Coronary artery (tissue), 2 donors: ENCODE measurements at regions not wholly inside any gene's neighbourhood (a gene's known extent, or its start where the extent isn't known, plus 50 kb on each side); places are given as distances from the start of the nearest gene placed in this dataset.
"Not testable (repeated sequence)": the region's sequence is repeated elsewhere in the genome, so short reads cannot be mapped to it uniquely, and the experiment has no call there.

Experiments
- DNase-seq: peaks from one replicate; pipeline ENCODE4 v3.0.0-alpha.2; 2017; ENCODE audit warnings: low spot score
- H3K27ac ChIP-seq, 2 donors: fragments of 200-600 bp; sonication (generic); one replicate each; pipeline ENCODE4 v1.5.1; 2016 to 2019
- H3K4me3 ChIP-seq: fragments of 200-600 bp; sonication (generic); 2 replicates; pipeline ENCODE4 v1.5.1; 2016; ENCODE audit warnings: mild to moderate bottlenecking, moderate library complexity
- CTCF ChIP-seq: fragments of 200-600 bp; sonication (generic); IDR thresholded peaks from one replicate; pipeline ENCODE4 v1.5.1; 2019; ENCODE audit warnings: antibody characterized with exemption

DNA sequence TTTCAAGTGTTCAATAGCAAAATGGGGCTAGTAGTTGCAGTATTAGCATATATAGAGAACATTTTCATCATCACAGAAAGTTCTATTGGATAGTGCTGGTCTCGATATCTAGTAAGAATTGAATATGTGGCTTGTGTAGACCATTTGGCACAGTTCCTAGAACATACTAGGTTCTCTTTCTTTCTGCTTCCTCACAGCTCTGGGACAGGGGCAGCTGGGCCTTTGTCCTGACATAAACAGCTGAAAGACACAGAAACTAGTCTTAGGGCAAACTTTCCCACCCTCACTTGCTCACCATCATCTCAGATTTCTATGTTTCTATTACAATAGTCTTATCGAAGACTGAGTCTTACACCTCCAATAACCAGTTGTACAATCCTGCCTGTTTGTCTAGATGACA, 63.7 kb upstream of the DLG1 start:
- Histone ChIP-seq H3K27ac (no peak overlapping the region), H3K4me3 (no peak overlapping the region)
- no peak for DNase-seq
- no peak for TF ChIP-seq CTCF

- H3K27ac ChIP-seq, DNase-seq, H3K4me3 ChIP-seq: not testable (repeated sequence)
Measured at GRCh38 chr3:197360095-197360494, 61.7 kb upstream of the DLG1 start.

GRCh38 chr3:197359476-197359875, 61.1 kb upstream of the DLG1 start:
- H3K27ac ChIP-seq, DNase-seq, H3K4me3 ChIP-seq: not testable (repeated sequence)

DNA sequence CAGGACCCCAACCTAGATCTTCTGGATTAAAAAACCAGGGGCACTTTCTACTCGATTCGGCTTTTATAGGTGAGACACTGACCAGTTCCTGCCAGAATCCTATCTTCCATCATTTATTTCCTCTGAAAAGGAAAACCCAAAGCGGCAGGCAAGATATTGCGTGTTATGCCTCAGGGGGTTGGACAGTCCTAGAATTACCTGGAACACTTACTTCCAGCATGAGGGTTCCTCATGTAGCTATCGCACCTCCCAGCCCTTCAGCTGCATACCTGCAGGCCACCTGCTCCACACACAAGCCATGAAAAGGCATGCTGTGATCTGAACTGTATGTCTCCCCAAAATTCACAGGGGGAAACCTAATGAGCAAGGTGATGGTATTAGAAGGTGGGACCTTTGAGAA, 58.3 kb upstream of the DLG1 start:
- H3K4me3 ChIP-seq, result peak overlapping the region; percentile 27
- DNase-seq, result no peak
- no peak overlapping the region for H3K27ac ChIP-seq
- TF ChIP-seq CTCF, result no peak

DNA sequence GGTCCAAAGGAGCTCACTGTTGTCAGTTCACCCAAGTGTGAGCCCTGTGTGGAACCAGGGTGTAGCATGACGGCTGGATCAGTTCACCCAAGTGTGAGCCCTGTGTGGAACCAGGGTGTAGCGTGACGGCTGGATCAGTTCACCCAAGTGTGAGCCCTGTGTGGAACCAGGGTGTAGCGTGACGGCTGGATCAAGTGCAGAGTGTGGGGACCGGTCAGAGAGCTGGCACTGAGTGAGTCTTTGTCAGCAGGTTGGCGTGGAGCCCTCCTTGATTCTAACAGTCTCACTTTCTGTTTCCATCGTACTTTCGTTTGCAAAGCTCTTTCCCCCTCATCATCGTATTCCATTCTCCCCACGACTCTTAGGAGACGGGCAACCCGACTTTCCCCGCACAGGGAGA, 57.9 kb upstream of the DLG1 start:
- no peak for TF ChIP-seq CTCF
- Histone ChIP-seq H3K4me3 (peak overlapping the region; percentile 27), H3K27ac (no peak overlapping the region)
- DNase-seq, result no peak

DNA sequence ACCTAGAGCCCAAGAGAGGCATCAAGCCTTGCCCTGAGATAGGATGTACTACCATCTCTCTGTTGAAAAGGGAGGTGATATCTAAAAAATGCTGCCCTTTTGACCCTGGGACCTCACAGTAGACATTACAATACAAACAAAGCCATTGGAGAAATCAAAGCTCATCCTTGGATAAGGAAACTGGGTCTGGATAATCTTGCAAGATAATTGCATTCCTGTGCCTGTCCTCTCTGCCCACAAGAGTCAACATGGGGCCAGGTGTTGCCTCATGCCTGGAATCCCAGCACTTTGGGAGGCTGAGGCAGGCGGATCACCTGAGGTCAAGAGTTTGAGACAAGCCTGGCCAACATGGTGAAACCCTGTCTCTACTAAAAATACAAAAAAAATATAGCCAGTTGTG, 57.3 kb upstream of the DLG1 start:
- TF ChIP-seq CTCF, result no peak
- no peak for DNase-seq
- Histone ChIP-seq H3K4me3 (no peak overlapping the region), H3K27ac (no peak overlapping the region)

DNA sequence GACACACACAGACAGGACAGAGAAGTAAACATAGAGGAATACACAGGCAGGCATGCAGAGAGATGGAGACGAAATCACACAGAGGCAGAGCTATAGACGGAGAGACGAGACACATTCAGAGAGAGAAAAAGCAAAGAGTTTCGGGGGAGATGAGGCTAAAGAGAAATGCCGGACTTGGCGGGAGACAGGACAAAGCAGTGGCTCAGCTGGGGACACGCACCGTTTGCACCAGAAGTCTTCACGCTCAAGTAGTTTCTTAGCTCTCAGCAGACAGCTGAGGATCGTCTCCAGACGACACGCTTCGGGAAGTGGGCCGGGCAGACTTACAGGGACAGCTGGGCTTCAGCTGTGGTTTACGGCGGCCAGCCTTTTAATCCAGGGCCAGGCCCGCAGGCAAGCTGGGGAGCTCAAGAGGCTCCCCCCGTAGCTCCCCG, 56.2 kb upstream of the DLG1 start:
- Histone ChIP-seq H3K27ac (no peak overlapping the region), H3K4me3 (peak overlapping the region; percentile 37)
- no peak for DNase-seq
- TF ChIP-seq CTCF, result no peak

- Histone ChIP-seq H3K4me3 (no peak overlapping the region), H3K27ac (no peak overlapping the region)
- DNase-seq, result no peak
- TF ChIP-seq CTCF, result no peak
Measured at GRCh38 chr3:197353867-197354567, 55.6 kb upstream of the DLG1 start.
